ENCODE measurements at regions not wholly inside any gene's neighbourhood (a gene's known extent, or its start where the extent isn't known, plus 50 kb on each side); places are given as distances from the start of the nearest gene placed in this dataset.

DNA sequence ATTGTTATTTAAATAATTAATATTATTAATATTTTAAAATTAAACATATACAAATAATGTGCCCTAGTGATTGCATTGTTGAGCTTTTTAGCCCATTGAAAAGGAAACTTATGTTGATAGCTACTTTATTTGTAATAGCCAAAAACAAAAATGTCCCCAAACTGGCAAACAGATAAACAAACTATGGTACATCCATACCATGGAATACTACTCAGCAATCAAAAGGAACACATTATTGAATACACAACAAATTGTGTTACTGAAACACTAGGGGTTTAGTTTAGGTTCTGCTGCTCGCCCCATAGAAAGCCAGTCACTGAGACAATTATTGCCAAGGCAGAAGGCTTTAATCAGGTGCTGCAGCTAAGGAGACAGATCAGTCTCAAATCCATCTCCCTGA lies 239.7 kb upstream of the KITLG start:
- TF ChIP-seq, protein P1, sequence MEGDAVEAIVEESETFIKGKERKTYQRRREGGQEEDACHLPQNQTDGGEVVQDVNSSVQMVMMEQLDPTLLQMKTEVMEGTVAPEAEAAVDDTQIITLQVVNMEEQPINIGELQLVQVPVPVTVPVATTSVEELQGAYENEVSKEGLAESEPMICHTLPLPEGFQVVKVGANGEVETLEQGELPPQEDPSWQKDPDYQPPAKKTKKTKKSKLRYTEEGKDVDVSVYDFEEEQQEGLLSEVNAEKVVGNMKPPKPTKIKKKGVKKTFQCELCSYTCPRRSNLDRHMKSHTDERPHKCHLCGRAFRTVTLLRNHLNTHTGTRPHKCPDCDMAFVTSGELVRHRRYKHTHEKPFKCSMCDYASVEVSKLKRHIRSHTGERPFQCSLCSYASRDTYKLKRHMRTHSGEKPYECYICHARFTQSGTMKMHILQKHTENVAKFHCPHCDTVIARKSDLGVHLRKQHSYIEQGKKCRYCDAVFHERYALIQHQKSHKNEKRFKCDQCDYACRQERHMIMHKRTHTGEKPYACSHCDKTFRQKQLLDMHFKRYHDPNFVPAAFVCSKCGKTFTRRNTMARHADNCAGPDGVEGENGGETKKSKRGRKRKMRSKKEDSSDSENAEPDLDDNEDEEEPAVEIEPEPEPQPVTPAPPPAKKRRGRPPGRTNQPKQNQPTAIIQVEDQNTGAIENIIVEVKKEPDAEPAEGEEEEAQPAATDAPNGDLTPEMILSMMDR (IDR thresholded peaks at IDR 0.05) = no peak
- TF ChIP-seq POLR2AphosphoS5 (IDR thresholded peaks at IDR 0.05) (no peak), POLR2A (IDR thresholded peaks at IDR 0.05) (no peak)

Measured in gastroesophageal sphincter (tissue), 3 donors.